T-helper 1 cell treated with Interleukin-12 subunit alpha and Interleukin-12 subunit beta and Interleukin-4 antibody, amounts not matched to agents 30 ng/mL and 1 ng/mL, for 36 hours (primary cell): ENCODE measurements at regions not wholly inside any gene's neighbourhood (a gene's known extent, or its start where the extent isn't known, plus 50 kb on each side); places are given as distances from the start of the nearest gene placed in this dataset.

Experiments
- intact Hi-C: fragments of 100-400 bp; cut with micrococcal nuclease; formaldehyde crosslinking; loops from one replicate; pipeline ENCODE4 v1.15.1; 2024

GRCh38 chr9:126017758-126018157 lies 270.6 kb downstream of the PBX3 start:
- intact Hi-C loops: no loop called here

- intact Hi-C loops: no loop called here
Observed at GRCh38 chr9:126020836-126021235, 273.7 kb downstream of the PBX3 start.

GRCh38 chr9:126023962-126024361 lies 276.8 kb downstream of the PBX3 start:
- intact Hi-C loops: no loop called here

- intact Hi-C loops: no loop called here
Observed at GRCh38 chr9:126024581-126025230, 277.5 kb downstream of the PBX3 start.

- intact Hi-C loops: no loop called here
Observed at GRCh38 chr9:126025991-126026390, 278.8 kb downstream of the PBX3 start.

- intact Hi-C loops: no loop called here
Observed at GRCh38 chr9:126027566-126027965, 280.4 kb downstream of the PBX3 start.

- intact Hi-C loops: no loop called here
Observed at GRCh38 chr9:126028746-126029145, 281.6 kb downstream of the PBX3 start.

GRCh38 chr9:126030716-126031115 lies 283.5 kb downstream of the PBX3 start:
- intact Hi-C loops: no loop called here

GRCh38 chr9:126031116-126031515 lies 283.9 kb downstream of the PBX3 start:
- intact Hi-C loops: no loop called here

GRCh38 chr9:126032135-126032534 lies 285.0 kb downstream of the PBX3 start:
- intact Hi-C loops: no loop called here

- intact Hi-C loops: no loop called here
Observed at GRCh38 chr9:126033318-126033717, 286.1 kb downstream of the PBX3 start.

- intact Hi-C loops: no loop called here
Observed at GRCh38 chr9:126033956-126034355, 286.8 kb downstream of the PBX3 start.

- intact Hi-C loops: no loop called here
Observed at GRCh38 chr9:126036881-126037291, 289.7 kb downstream of the PBX3 start.

GRCh38 chr9:126038790-126039189 lies 287.8 kb upstream of the MVB12B start:
- intact Hi-C loops: no loop called here

GRCh38 chr9:126043681-126044080 lies 282.9 kb upstream of the MVB12B start:
- intact Hi-C loops: no loop called here

GRCh38 chr9:126049088-126049487 lies 277.5 kb upstream of the MVB12B start:
- intact Hi-C loops: no loop called here

GRCh38 chr9:126049896-126050604 lies 276.6 kb upstream of the MVB12B start:
- intact Hi-C loops: no loop called here

GRCh38 chr9:126050605-126050990 lies 276.0 kb upstream of the MVB12B start:
- intact Hi-C loops: no loop called here

GRCh38 chr9:126051446-126052130 lies 275.0 kb upstream of the MVB12B start:
- intact Hi-C loops: no loop called here

- intact Hi-C loops: no loop called here
Observed at GRCh38 chr9:126052791-126053190, 273.8 kb upstream of the MVB12B start.

GRCh38 chr9:126053913-126054312 lies 272.7 kb upstream of the MVB12B start:
- intact Hi-C loops: no loop called here

- intact Hi-C loops: no loop called here
Observed at GRCh38 chr9:126055381-126055985, 271.1 kb upstream of the MVB12B start.
